Breast epithelium (tissue), 4 donors: ENCODE measurements at regions not wholly inside any gene's neighbourhood (a gene's known extent, or its start where the extent isn't known, plus 50 kb on each side); places are given as distances from the start of the nearest gene placed in this dataset.

Source experiments
- DNase-seq, 2 donors: peaks; one replicate each; pipeline ENCODE4 v3.0.0-alpha.2; 2019; ENCODE audit warnings: low spot score in 2 of 2
- H3K27ac ChIP-seq, 2 donors: fragments of 200-600 bp; sonication (generic) in 1 of 2; one replicate each; pipeline ENCODE4 v1.5.1; 2016 to 2019; ENCODE audit warnings: mild to moderate bottlenecking in 1 of 2
- H3K27me3 ChIP-seq, 2 donors: fragments of 200-600 bp; sonication (generic) in 1 of 2; one replicate each; pipeline versions ENCODE4 v1.5.1 to v1.6.0; 2017 to 2019; ENCODE audit warnings: control low read depth in 1 of 2, mild to moderate bottlenecking in 1 of 2
- H3K36me3 ChIP-seq: fragments of 200-600 bp; one replicate; pipeline ENCODE4 v1.5.1; 2019
- H3K4me1 ChIP-seq, 2 donors: fragments of 200-600 bp; sonication (generic); one replicate each; pipeline ENCODE4 v1.5.1; 2016 to 2019; ENCODE audit warnings: control low read depth in 1 of 2
- H3K4me3 ChIP-seq, 3 donors: fragments of 200-600 bp; sonication (generic); 1 replicate in 2 of 3; 2 replicates in 1 of 3; pipeline ENCODE4 v1.5.1; 2016 to 2019; ENCODE audit warnings: mild to moderate bottlenecking in 3 of 3, moderate library complexity in 2 of 3
- H3K9me3 ChIP-seq, 2 donors: fragments of 200-600 bp; sonication (generic) in 1 of 2; one replicate each; pipeline ENCODE4 v1.5.1; 2016 to 2019; ENCODE audit warnings: control low read depth in 1 of 2
- POLR2A ChIP-seq: fragments of 450-650 bp; IDR thresholded peaks from one replicate; pipeline ENCODE4 v1.6.1; 2016; ENCODE audit warnings: antibody characterized with exemption, mild to moderate bottlenecking, moderate library complexity
- POLR2AphosphoS5 ChIP-seq, 3 donors: sonication (generic); formaldehyde crosslinking; IDR thresholded peaks; one replicate each; pipeline ENCODE4 v1.6.1; 2017; ENCODE audit warnings: antibody characterized with exemption in 3 of 3
- intact Hi-C: fragments of 100-400 bp; cut with DNase I; formaldehyde crosslinking; loops from one replicate; pipeline ENCODE4 v1.15.1; 2023; ENCODE audit warnings: low total_unique reads
- TF ChIP-seq, protein P1 (sequence below), 3 donors: fragments of 450-650 bp; IDR thresholded peaks; one replicate each; pipeline ENCODE4 v1.5.1; 2016 to 2017; ENCODE audit warnings: antibody characterized with exemption in 3 of 3, mild to moderate bottlenecking in 3 of 3, moderate library complexity in 3 of 3

- H3K9me3 ChIP-seq = no peaks in the 10 kb centered on the region
- H3K27me3 ChIP-seq = no peaks in the 10 kb centered on the region
- H3K4me1 ChIP-seq = no peaks in the 10 kb centered on the region
- intact Hi-C loops = loop anchor here (5.0 kb wide), 1 partner anchor 1046 kb away; no protein-coding TSS in a partner anchor
- no peak for DNase-seq
- no peak overlapping the region for H3K4me3 ChIP-seq
- TF ChIP-seq POLR2AphosphoS5 (IDR thresholded peaks at IDR 0.05) = no peak
- TF ChIP-seq, protein P1, sequence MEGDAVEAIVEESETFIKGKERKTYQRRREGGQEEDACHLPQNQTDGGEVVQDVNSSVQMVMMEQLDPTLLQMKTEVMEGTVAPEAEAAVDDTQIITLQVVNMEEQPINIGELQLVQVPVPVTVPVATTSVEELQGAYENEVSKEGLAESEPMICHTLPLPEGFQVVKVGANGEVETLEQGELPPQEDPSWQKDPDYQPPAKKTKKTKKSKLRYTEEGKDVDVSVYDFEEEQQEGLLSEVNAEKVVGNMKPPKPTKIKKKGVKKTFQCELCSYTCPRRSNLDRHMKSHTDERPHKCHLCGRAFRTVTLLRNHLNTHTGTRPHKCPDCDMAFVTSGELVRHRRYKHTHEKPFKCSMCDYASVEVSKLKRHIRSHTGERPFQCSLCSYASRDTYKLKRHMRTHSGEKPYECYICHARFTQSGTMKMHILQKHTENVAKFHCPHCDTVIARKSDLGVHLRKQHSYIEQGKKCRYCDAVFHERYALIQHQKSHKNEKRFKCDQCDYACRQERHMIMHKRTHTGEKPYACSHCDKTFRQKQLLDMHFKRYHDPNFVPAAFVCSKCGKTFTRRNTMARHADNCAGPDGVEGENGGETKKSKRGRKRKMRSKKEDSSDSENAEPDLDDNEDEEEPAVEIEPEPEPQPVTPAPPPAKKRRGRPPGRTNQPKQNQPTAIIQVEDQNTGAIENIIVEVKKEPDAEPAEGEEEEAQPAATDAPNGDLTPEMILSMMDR (IDR thresholded peaks at IDR 0.05) = no peak
- no peak for TF ChIP-seq POLR2A
- no peaks in the 10 kb centered on the region for H3K36me3 ChIP-seq
- H3K27ac ChIP-seq = no peak overlapping the region
Measured at GRCh38 chr2:122867941-122868340, 1112.5 kb downstream of the TSN start.

DNA sequence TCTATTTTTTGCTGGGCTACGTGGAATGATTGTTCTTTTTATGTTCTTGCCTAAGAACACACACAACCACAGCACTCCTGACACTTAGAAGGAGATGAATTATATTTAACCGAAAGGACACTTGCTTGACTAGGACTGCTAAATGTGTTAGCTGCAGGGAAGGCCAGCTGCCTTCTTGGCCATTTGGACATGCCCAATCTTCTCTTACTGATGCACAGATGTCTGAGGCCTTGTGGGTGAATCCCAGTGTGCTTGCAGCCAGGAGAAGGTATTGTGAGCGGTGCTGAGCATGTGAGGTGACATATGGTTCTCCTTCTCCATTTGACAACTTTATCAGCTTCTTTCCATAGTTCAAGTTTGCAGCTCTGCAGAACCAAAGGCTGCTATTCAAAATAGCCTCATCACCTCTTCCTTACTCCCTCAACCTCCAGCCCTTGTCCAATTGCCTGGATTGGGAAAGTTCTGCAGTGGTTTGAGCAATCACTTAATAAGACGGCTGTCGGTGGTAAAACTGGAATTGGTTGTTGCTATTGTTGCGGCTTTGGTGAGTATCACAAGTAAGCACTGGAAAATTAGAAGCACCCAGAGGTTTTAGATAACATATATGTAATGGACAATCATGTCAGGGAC is 1113.3 kb downstream of the TSN start:
- Histone ChIP-seq H3K4me3 (no peak overlapping the region), H3K27ac (no peak overlapping the region), H3K36me3 (no peaks in the 10 kb centered on the region), H3K9me3 (no peaks in the 10 kb centered on the region), H3K27me3 (no peaks in the 10 kb centered on the region), H3K4me1 (no peaks in the 10 kb centered on the region)
- intact Hi-C loops = loop anchor here (5.0 kb wide), 1 partner anchor 1046 kb away; no protein-coding TSS in a partner anchor
- TF ChIP-seq POLR2AphosphoS5 (IDR thresholded peaks at IDR 0.05) = no peak
- TF ChIP-seq, protein P1 (IDR thresholded peaks at IDR 0.05) = no peak
- TF ChIP-seq POLR2A = no peak
- DNase-seq = no peak

DNA sequence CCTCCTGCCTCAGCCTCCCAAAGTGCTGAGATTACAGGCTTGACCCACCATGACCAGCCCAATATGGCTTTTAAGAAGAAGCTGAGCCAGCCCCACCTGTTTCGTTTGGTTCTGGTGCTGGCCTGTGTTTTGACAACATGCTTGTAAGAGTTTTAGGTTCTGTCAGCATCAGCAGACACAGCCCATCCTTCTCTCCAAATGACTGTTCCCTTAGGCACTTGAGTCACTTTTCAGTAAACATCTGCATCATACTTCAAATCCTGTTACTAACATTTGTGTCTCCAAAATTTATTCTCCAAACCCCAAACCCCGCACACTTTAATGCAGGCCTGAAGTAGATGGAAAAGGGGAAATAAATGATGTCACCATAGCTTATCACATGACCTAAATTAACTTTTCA is 1118.5 kb downstream of the TSN start:
- no peaks in the 10 kb centered on the region for H3K4me1 ChIP-seq
- H3K27me3 ChIP-seq = no peaks in the 10 kb centered on the region
- TF ChIP-seq POLR2A (no peak), POLR2AphosphoS5 (IDR thresholded peaks at IDR 0.05) (no peak)
- TF ChIP-seq, protein P1 (IDR thresholded peaks at IDR 0.05) = no peak
- DNase-seq = no peak
- no peak overlapping the region for H3K4me3 ChIP-seq
- no peak overlapping the region for H3K27ac ChIP-seq
- intact Hi-C loops = no loop called here
- no peaks in the 10 kb centered on the region for H3K36me3 ChIP-seq
- H3K9me3 ChIP-seq = no peaks in the 10 kb centered on the region

- no peak for DNase-seq
- no peaks in the 10 kb centered on the region for H3K27me3 ChIP-seq
- H3K27ac ChIP-seq = no peak overlapping the region
- no peaks in the 10 kb centered on the region for H3K9me3 ChIP-seq
- no peaks in the 10 kb centered on the region for H3K4me1 ChIP-seq
- H3K4me3 ChIP-seq = no peak overlapping the region
- TF ChIP-seq POLR2A (no peak), POLR2AphosphoS5 (IDR thresholded peaks at IDR 0.05) (no peak)
- TF ChIP-seq, protein P1 (IDR thresholded peaks at IDR 0.05) = no peak
- intact Hi-C loops = loop anchor here (5.0 kb wide), 1 partner anchor 1648 kb away; no protein-coding TSS in a partner anchor
- no peaks in the 10 kb centered on the region for H3K36me3 ChIP-seq
Measured at GRCh38 chr2:122875091-122875865, 1119.8 kb downstream of the TSN start.

DNA sequence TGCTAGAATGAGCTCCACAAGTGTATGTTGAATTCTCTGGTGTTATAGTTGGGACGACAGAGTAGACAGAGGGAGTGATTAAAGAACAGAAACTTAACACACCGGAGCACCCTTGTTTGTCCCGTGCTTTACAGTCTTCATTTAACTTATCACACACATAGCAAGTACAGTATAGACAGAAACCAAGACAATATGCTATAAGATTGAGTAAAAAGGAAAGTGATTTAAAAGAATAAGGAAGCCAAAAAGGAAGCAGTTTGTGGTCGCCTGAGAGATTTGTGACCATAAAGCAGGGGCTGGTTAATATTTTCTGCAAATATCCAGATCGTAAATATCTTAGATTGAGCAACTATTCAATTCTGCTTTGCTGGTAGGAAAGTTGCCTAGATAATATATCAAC is 1128.4 kb downstream of the TSN start:
- H3K27ac ChIP-seq = no peak overlapping the region
- no peaks in the 10 kb centered on the region for H3K27me3 ChIP-seq
- no peaks in the 10 kb centered on the region for H3K4me1 ChIP-seq
- intact Hi-C loops = no loop called here
- no peaks in the 10 kb centered on the region for H3K36me3 ChIP-seq
- no peak overlapping the region for H3K4me3 ChIP-seq
- DNase-seq = no peak
- no peak for TF ChIP-seq POLR2A
- TF ChIP-seq, protein P1 (IDR thresholded peaks at IDR 0.05) = no peak
- H3K9me3 ChIP-seq = no peaks in the 10 kb centered on the region
